ENCODE measurements at regions not wholly inside any gene's neighbourhood (a gene's known extent, or its start where the extent isn't known, plus 50 kb on each side); places are given as distances from the start of the nearest gene placed in this dataset.
"Not testable (repeated sequence)": the region's sequence is repeated elsewhere in the genome, so short reads cannot be mapped to it uniquely, and the experiment has no call there.

DNA sequence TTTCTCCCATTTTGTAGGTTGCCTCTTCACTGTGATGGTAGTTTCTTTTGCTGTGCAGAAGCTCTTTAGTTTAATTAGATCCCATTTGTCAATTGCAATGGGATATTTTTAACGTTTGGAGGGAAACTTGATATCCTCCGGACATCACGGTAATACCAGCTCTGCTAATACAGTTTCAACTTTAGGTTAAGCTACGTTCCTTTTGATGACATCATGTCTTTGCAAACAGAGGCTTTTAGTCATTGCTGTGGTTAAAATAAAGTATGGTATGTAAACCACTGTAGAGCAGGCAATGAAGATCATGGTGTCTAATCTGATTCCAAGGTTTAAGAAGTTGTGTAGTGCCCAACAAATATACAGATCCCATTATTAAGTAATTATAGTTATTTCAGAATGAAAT, 168.0 kb upstream of the CHD6 start:
- no peak for DNase-seq (ENCODE audit: low read depth in 2 of 2)

DNA sequence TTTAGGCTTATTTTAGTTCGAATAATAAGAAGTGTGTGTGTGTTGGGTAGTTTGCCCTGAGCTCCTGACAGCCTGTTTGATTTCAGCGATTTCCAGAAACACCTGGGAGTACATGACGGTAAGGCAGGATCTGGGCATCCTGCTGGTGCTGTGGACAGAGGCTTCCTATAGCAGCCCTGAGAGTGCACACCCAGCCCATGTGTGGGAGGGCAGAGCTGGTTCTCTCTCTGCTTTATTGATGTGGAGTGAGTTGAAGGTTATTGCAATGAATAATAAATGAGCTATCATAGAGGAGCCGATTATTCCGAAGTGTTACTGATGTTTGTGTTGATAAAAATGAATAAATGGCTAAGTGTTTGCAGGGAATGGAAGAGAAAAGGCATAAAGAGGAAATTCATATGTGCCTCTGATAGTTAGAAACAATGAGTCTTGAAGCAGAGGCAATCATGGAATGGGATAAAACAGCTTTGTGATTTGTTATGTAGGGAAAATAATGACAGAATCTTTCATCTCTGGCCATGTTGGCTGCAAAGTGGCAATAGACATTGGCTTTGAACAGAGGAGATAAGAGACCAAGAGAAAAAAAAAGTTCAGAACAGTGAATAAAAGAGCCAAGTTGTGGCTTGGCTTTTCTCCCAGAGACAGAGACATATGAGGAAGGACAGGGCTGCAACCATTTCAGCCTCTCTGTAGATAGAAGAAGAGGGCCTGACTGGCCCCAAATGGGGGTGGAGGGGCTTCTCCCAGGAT, 166.2 kb upstream of the CHD6 start:
- DNase-seq (ENCODE audit: low read depth in 2 of 2) = no peak

DNA sequence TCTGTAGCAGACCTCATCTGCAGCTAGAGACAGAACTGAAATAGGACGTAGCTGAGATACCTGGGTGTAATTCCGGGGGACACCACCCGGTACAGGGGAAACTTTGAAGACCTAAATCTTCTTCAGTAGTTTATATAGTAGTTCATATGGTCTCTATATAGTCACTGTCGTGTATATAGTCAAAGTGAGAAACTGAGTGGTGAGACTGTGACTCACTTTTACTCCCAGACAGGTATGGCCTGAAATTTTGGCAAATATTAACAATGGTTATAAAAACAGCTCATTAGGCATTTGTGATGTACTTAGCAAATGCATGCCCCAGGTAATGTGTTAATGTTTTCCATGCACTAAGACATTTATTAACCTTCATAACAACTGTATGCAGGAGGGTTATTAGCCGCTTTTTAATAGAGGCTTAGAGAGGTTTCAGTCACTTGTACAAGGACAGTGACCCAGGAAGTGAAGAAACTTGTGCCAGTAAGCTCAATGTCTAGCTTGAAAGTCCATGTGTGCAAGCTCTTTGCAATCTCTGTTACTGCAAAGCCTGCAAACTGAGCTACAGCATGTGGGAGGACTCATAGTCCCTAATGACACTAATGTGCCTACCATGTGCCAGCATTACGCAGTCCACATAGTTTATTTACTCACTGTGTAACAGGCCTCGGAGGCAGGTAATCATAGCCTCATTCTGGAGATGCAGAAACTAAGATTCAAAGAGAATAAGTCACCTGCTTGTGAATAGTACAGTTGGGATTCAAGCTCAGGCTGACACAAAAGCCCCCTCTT, 165.4 kb upstream of the CHD6 start:
- no peak for DNase-seq (ENCODE audit: low read depth in 2 of 2)

DNA sequence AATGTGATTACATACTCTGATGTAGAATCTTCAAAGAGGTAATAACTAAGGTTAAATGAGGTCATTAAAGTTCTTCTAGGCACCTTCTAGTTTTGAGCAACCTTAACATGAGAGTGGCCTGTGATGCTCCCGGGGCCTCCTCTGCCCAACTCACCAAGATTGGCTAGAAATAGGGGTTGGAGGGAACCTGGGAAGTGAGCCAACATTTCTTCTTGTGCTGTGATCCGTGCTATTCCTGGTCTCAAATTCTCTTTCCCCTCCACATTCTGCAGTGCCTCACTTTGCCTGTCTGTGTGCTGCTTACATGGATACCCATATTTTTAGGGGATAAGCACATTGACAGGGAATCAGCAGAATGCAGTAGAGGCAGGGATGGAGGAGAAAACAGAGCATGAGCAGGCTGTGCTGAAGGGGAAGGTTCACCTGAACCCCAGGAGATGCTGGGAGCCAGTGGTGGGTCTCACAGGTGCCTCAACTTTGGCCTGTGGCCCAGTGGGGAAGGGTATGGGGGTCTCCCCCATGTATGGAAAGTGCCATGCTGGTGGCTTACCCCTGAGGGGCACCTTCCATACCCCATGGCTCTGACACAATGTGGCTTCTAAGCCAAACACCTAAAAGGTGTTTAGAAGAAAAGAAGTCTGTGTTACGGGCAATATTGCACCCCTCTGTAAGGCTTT, 164.7 kb upstream of the CHD6 start:
- DNase-seq (ENCODE audit: low read depth in 2 of 2) = no peak

DNA sequence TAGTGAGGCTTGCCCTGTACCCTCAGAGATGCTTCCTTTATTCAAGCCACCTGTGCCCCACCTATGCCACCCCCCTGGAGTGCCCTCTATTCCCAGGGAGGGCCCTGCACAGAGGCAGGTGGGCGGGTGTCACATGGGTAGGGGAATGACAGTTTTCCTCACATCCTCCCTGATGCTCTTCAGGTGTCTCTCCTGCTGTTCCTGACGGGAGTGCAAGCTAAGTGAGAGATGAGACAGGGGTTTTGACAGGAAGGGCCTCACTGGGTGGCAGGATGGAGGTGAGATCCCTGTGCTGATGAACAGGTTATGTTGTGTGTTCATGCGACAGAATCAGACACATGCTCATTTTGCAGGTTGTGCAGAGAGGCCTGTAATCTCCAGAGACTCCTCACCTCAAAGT, 164.1 kb upstream of the CHD6 start:
- DNase-seq (ENCODE audit: low read depth in 2 of 2) = no peak

DNA sequence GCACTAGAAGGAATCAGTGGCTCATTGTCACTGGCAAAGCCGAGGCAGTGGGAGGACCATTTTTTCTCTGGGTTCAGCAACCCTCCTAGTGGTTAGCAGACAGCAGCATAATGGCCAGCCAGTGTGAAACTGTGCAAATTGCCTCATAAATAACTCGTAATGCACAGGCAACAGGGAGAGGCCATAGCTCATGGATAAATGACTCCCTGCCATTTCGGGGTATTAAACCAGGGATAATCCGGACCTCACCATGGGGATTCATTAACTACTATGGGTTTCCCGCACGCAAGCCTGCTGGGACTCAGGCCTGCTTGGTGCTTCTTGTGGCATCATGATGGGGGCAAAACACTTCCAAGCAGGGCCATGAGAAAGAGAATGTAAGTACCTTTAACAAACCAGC, 158.2 kb upstream of the CHD6 start:
- DNase-seq (ENCODE audit: low read depth in 2 of 2) = no peak

DNA sequence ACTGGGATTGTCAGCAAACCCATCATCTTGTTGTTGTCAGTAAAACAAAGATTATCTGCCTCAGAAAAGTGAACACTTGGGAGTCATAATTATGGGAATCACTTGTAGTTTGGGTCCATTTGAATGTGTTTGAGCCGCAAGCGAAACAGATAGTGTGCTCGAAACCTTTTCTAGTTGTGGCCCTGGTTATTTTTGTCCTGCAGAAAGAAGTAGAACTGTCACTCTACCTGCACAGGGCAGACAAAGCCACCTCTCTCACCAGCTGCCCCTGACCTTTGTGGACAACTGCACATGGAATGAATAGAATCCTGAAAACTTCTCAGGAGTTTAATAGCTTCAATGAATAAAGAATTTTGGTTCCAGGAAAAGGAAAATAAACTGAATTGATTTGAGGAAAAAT, 156.1 kb upstream of the CHD6 start:
- DNase-seq (ENCODE audit: low read depth in 2 of 2) = no peak

DNA sequence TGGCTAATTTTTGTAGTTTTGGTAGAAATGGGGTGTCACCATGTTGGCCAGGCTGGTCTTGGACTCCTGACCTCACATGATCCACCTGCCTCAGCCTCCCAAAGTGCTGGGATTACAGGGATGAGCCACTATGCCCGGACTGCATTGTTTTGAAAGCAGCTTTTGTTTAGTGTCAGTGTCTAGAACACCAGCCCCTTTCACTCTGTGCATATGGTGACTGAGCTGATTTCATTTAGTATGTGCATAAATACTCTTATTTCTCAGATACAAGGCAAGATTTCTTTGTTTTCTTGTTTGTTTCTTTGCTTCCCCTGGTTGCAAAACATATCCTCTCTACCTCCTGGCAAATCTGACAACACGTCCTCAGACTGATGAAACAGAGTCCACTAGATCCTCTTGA, 152.8 kb upstream of the CHD6 start:
- DNase-seq (ENCODE audit: low read depth in 2 of 2) = no peak

DNA sequence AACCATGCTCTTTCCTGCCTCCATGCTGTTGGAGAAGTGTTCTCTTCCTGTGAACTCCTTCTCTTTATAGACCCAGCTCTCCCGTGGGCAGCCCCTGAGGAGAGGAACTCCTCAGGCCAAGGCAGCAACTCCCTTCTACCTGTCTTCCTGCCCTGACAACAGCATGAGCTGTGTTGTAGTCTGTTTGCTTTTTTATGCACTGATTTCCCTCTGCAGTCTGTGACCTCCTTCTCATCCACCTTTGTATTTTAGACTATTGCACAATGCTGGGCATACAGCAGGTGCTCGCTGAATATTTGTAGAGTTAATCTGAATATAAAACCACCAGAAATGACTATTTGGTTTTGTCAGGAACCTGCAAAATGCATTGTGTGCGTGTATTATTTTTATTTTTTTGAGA, 152.2 kb upstream of the CHD6 start:
- DNase-seq (ENCODE audit: low read depth in 2 of 2) = no peak

DNA sequence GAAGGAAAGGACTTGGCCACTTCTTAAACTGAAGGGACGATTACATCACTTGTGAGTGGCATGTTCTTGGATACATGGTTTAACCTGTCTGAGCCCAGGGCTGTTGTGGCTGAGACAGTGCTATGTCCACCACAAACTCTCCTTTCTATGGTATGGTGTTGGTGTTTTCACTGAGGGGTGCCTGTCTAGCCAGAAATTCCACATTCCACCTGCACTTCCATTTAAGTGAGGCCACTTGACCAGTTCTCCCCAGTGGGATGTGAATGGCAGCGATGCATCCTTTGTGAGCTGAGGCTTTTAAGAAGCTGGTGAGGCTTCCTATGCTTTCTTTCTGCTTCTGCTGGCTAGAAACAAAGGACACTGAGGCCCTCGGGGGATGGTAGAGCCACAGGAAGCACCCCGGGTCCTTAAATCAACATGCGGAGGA, 151.4 kb upstream of the CHD6 start:
- DNase-seq (ENCODE audit: low read depth in 2 of 2) = no peak

DNA sequence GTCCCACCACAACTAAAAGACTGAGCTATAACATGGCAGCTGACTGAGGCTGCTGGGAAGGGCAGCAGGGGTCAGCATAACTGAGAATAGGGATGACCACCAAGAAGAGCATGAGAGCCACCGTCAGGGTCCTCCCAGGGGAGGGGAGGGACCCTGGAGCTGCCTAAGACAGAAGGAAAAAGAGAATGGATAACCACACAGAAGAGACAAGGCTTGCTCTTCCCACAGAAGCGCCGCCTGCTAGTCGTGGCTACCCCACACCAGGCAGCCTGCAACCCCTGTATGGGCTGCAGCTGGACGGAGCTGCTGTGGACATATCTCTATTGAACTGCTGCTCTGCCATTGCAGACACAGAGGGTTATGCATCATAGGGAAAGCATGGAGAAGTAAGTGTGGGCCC, 132.0 kb upstream of the CHD6 start:
- DNase-seq (ENCODE audit: low read depth in 2 of 2) = no peak

DNA sequence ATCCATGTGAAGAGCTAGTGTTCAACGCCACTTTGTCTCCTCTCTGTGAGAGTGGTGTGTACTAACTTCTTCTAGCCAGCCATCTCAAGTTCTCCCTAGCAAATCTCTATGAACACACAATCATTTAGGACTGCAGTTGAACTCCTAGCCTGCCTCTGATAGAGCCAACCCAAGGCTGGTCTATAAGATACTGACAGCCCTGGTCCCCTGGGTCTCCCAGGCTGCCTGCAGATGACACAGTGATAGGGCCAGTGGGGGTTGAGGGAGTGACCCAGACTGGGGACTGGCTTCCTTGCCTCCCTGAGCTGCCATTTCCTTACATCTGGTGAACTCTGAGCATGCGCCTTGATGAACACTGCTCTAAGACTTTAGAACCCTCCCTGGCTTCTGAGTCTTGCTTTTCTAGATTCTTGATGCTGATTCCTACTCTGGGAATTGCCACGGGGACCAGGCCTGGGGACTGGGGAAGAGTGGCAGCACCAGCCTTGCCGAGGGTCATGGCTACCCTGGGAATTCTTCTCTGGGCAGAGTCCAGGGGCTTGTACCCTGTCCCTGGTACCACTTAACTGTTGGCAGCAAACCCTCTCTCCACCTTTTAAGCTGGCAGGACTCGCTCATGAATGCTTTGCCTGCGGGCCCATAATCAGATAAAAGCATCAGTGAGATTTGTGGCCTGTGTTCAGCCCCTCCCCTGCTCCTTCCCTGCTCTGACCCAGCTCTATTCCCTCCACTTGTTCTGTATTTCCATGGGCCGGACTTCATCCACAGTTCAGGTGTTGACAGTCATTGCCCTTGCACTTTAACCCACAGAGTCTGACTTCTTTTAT, 130.8 kb upstream of the CHD6 start:
- no peak for DNase-seq (ENCODE audit: low read depth in 2 of 2)

DNA sequence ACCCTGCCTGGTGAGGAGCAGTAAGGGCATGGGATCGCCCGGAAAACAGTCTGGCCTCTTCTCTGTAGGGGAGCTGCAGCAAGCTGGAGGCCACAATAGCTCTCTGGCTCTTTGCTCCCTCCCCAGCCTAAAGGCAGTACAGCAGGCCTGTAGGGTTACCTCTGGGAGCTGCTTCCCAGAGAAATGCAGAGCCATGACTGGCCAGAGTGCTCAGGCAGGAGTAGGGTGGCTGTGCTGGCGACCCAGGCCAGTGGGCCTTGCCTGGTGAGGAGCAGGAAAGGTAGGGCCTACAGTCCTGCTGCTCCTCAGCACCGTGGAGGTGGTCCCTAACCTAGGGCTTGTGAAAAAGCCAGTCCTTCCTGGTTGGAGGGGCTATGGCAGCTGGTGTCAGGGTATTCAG, 129.9 kb upstream of the CHD6 start:
- DNase-seq (ENCODE audit: low read depth in 2 of 2) = no peak

DNA sequence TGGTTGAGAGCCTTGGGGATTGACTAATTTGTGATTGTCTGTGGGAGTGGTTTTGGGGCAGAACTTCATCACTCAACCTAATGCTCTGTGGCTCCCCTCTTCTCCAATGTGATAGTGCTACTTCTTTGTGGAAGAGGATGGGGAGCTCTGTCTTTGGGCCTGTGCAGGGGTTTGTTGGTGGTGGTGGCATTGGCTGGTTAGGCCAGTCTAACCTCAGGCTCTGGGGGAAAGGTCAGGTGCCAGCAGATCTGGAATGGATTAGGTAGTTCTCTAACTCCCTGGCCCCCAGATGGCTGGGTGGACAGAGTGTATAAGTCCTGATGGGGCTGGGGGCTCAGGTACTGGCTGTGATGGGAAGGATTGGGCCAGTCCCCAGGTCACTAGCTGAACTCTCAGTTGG, 129.0 kb upstream of the CHD6 start:
- DNase-seq (ENCODE audit: low read depth in 2 of 2) = no peak

DNA sequence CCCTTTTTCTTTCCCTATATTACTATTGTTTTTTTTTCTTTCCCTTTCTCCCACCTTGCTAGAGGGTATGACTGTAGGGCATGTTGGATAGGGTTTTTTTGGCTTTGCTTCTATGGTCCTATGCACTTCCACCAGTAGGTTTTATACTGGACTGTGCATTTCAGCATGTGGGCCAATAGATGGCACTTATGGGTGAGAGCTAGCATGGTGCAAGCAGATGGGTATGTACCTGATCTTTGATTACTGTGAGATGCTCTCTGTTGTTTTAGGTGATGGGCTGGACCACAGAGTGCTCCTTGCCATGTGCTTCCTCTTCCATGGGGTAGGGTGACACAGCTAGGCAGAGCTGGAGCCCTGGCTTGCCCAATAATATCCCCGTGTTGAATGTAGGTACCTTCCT, 128.5 kb upstream of the CHD6 start:
- DNase-seq (ENCODE audit: low read depth in 2 of 2) = no peak

DNA sequence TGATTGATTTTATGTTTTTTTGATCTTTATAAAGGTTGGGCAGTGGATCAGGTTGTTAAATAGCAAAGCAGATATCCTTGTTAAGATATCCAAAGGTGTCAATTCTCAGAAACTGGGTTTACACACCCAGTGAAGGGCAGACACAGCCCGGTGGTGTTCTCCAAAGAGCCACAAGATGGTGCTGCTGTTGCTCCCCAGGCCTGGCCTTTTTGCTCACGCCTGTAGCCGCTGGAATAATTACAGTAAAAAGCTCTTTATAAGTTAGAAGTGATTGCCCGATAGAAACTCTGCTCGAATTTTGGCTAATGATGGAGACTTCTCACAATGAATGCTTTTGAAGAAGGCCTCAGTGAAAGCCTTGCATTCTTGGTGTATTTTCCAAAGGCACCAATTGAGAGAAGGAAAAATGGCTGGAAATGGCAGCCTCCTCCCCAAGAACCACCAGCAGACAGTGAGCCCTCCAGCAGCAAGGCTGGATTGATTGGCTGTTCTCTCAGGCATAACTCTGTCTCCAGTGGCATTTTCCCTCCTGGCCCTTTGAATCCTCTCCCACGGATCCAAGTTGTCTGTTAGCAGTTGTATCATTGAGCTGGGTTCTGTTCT, 120.5 kb upstream of the CHD6 start:
- peak; percentile 4 to 54 for DNase-seq (ENCODE audit: low read depth in 2 of 2)

DNA sequence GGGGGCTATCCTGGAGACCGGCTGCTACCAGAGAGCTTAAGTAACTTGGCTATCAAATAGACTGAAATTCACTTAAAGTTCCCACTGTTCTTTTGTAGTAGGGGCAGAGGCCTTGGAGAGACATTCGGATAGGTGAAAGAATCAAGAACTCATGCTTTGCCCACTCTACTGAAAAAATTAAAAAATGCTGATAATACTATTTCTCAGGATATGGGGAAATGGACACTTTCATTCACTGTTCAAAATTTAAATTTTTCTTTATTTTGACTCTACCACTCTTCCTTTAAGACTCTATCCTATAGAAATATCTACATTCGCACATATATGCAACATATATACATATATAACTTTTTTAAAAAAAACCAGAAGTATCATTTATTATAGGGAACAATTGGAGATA, 117.8 kb upstream of the CHD6 start:
- no peak for DNase-seq (ENCODE audit: low read depth in 2 of 2)

DNA sequence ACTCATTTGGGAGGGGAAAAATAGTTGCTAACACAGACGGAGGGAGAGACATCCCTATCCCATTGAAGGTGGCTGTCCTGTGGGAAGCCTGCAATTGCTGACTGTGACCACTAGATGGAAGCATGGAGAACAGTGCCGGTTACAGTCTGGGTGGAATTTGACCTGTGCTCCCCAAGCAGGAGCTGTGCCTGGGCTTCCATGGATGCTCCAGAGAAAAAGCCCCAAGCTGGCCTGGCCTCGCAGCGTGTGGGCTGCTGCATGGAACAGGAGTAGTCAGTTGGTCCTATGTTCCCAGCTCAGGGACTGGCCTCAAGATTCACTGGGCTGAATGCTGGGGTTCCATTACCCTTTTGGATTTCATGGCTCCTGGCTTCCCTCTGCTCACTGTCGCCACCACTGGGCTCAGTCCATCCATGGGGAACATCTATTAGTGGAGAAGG, 116.3 kb upstream of the CHD6 start:
- peak; percentile 10 to 37 for DNase-seq (ENCODE audit: low read depth in 2 of 2)

DNA sequence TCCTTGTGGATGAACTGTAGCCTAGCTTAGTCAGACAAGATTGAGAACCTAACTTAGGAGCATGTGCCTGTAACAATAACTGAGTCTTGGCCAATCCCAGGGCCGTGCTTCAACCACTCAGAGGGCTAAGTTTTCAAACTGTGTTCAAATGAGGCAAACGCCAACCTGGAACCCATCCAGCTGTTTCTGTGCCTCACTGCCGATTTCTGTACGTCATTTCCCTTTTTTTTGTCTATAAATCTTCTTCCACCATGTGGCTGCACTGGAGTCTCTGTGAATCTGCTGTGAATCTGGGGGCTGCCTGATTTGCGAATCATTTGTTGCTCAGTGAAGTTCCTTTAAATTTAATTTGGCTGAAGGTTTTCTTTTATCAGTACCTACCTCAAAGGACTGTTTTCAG, 115.0 kb upstream of the CHD6 start:
- no peak for DNase-seq (ENCODE audit: low read depth in 2 of 2)

DNA sequence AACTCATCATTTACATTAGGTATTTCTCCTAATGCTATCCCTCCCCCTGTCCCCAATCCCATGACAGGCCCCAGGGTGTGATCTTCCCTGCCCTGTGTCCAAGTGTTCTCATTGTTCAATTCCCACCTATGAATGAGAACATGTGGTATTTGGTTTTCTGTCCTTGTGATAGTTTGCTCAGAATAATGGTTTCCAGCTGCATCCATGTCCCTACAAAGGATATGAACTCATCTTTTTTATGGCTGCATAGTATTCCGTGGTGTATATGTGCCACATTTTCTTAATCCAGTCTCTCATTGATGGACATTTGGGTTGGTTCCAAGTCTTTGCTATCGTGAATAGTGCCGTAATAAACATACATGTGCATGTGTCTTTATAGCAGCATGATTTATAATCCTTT, 113.0 kb upstream of the CHD6 start:
- DNase-seq (ENCODE audit: low read depth in 2 of 2) = not testable (repeated sequence)

DNA sequence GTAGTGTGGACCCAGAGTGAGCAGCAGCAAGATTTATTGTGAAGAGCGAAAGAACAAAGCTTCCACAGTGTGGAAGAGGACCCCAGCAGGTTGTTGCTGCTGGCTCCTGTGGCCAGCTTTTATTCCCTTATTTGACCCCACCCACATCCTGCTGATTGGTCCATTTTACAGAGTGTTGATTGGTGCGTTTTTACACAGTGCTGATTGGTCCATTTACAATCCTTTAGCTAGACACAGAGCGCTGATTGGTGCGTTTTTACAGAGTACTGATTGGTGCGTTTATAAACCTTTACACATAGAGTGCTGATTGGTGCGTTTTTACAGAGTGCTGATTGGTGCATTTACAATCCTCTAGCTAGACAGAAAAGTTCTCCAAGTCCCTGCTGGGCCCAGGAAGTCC, 109.5 kb upstream of the CHD6 start:
- not testable (repeated sequence) for DNase-seq (ENCODE audit: low read depth in 2 of 2)
